ENCODE measurements at regions not wholly inside any gene's neighbourhood (a gene's known extent, or its start where the extent isn't known, plus 50 kb on each side); places are given as distances from the start of the nearest gene placed in this dataset.

- TF ChIP-seq CTCF (IDR thresholded peaks at IDR 0.05; ENCODE audit: poor library complexity, severe bottlenecking) (no peak), EZH2 (IDR thresholded peaks at IDR 0.05; ENCODE audit: borderline replicate concordance, insufficient read depth, low read length, poor library complexity, severe bottlenecking) (no peak), REST (IDR thresholded peaks at IDR 0.05; ENCODE audit: borderline replicate concordance) (no peak), POLR2AphosphoS5 (IDR thresholded peaks at IDR 0.05) (no peak)
Observed at GRCh38 chr1:199269241-199269640, 630.4 kb downstream of the PTPRC start.

Data from neural cell (in vitro differentiated cells).